NT2/D1 (cell line): ENCODE measurements at regions not wholly inside any gene's neighbourhood (a gene's known extent, or its start where the extent isn't known, plus 50 kb on each side); places are given as distances from the start of the nearest gene placed in this dataset.
"Not testable (repeated sequence)": the region's sequence is repeated elsewhere in the genome, so short reads cannot be mapped to it uniquely, and the experiment has no call there.

Experiments
- DNase-seq: peaks from one replicate; pipeline ENCODE4 v3.0.0-alpha.2; 2011; ENCODE audit warnings: low read depth, low spot score
- H3K27me3 ChIP-seq: 2 replicates; pipeline ENCODE4 v1.6.0; 2011; ENCODE audit warnings: mild to moderate bottlenecking; ENCODE audit not compliant: insufficient read length, insufficient read depth
- H3K36me3 ChIP-seq: 2 replicates; pipeline ENCODE4 v1.6.1; 2011; ENCODE audit warnings: mild to moderate bottlenecking, low read length, mixed read lengths; ENCODE audit not compliant: insufficient read depth, insufficient read length
- H3K4me1 ChIP-seq: 2 replicates; pipeline ENCODE4 v1.5.1; 2011; ENCODE audit not compliant: insufficient read depth, insufficient read length
- H3K4me3 ChIP-seq: 2 replicates; pipeline ENCODE4 v1.5.1; 2011; ENCODE audit warnings: low read depth; ENCODE audit not compliant: insufficient read length
- H3K9ac ChIP-seq: 2 replicates; pipeline ENCODE4 v1.6.0; 2011; ENCODE audit warnings: low read depth; ENCODE audit not compliant: insufficient read length
- H3K9me3 ChIP-seq: 2 replicates; pipeline ENCODE4 v1.5.1; 2011; ENCODE audit warnings: mild to moderate bottlenecking, low read length; ENCODE audit not compliant: insufficient read depth
- SUZ12 ChIP-seq: IDR thresholded peaks from 2 replicates; pipeline ENCODE4 v1.6.1; 2011; ENCODE audit not compliant: insufficient read length, insufficient read depth; ENCODE audit errors: extremely low read depth
- YY1 ChIP-seq: IDR thresholded peaks from 2 replicates; pipeline ENCODE4 v1.6.1; 2011; ENCODE audit not compliant: insufficient read length, insufficient read depth
- ZNF274 ChIP-seq: IDR thresholded peaks from 2 replicates; pipeline ENCODE4 v1.6.1; 2011; ENCODE audit warnings: mild to moderate bottlenecking, low read depth, low read length

GRCh38 chr2:180698668-180699067 is 281.7 kb upstream of the UBE2E3 start:
- H3K4me1 ChIP-seq: no peaks in the 10 kb centered on the region
- DNase-seq: no peak
- H3K27me3 ChIP-seq: no peaks in the 10 kb centered on the region
- no peak overlapping the region for H3K9ac ChIP-seq
- no peak overlapping the region for H3K4me3 ChIP-seq
- H3K36me3 ChIP-seq: no peaks in the 10 kb centered on the region
- no peaks in the 10 kb centered on the region for H3K9me3 ChIP-seq
- no peak for TF ChIP-seq YY1
- no peak for TF ChIP-seq ZNF274
- TF ChIP-seq SUZ12: no peak

- H3K36me3 ChIP-seq: no peaks in the 10 kb centered on the region
- H3K4me1 ChIP-seq: no peaks in the 10 kb centered on the region
- H3K27me3 ChIP-seq: no peaks in the 10 kb centered on the region
- no peak for DNase-seq
- no peaks in the 10 kb centered on the region for H3K9me3 ChIP-seq
- H3K9ac ChIP-seq: no peak overlapping the region
- no peak for TF ChIP-seq SUZ12
- TF ChIP-seq ZNF274: no peak
- TF ChIP-seq YY1: no peak
- no peak overlapping the region for H3K4me3 ChIP-seq
These were observed 284.6 kb upstream of the UBE2E3 start for GRCh38 chr2:180695586-180696401.

GRCh38 chr2:180694445-180695421 is 285.7 kb upstream of the UBE2E3 start:
- H3K9ac ChIP-seq: no peak overlapping the region
- H3K27me3 ChIP-seq: no peaks in the 10 kb centered on the region
- H3K4me1 ChIP-seq: no peaks in the 10 kb centered on the region
- TF ChIP-seq YY1 (no peak), SUZ12 (no peak), ZNF274 (no peak)
- H3K9me3 ChIP-seq: no peaks in the 10 kb centered on the region
- no peak overlapping the region for H3K4me3 ChIP-seq
- no peak for DNase-seq
- no peaks in the 10 kb centered on the region for H3K36me3 ChIP-seq

- Histone ChIP-seq H3K9me3 (no peaks in the 10 kb centered on the region), H3K4me3 (no peak overlapping the region), H3K36me3 (no peaks in the 10 kb centered on the region), H3K9ac (no peak overlapping the region), H3K4me1 (no peaks in the 10 kb centered on the region), H3K27me3 (no peaks in the 10 kb centered on the region)
- TF ChIP-seq YY1 (no peak), ZNF274 (no peak), SUZ12 (no peak)
- DNase-seq: no peak
These were observed 288.1 kb upstream of the UBE2E3 start for GRCh38 chr2:180692322-180692721.

- H3K4me1 ChIP-seq, H3K36me3 ChIP-seq, H3K4me3 ChIP-seq, DNase-seq, H3K27me3 ChIP-seq, H3K9me3 ChIP-seq, H3K9ac ChIP-seq: not testable (repeated sequence)
These were observed 288.6 kb upstream of the UBE2E3 start for GRCh38 chr2:180691855-180692223.

- DNase-seq, H3K4me3 ChIP-seq, H3K9me3 ChIP-seq, H3K36me3 ChIP-seq, H3K27me3 ChIP-seq, H3K9ac ChIP-seq, H3K4me1 ChIP-seq: not testable (repeated sequence)
These were observed 289.1 kb upstream of the UBE2E3 start for GRCh38 chr2:180691186-180691854.

GRCh38 chr2:180690611-180691010 is 289.8 kb upstream of the UBE2E3 start:
- no peak for TF ChIP-seq ZNF274
- TF ChIP-seq YY1: no peak
- Histone ChIP-seq H3K9me3 (no peaks in the 10 kb centered on the region), H3K36me3 (no peaks in the 10 kb centered on the region), H3K4me3 (no peak overlapping the region), H3K27me3 (no peaks in the 10 kb centered on the region), H3K4me1 (no peaks in the 10 kb centered on the region), H3K9ac (no peak overlapping the region)
- DNase-seq: no peak
